ENCODE measurements at regions not wholly inside any gene's neighbourhood (a gene's known extent, or its start where the extent isn't known, plus 50 kb on each side); places are given as distances from the start of the nearest gene placed in this dataset.

- H2AFZ ChIP-seq (ENCODE audit: low read depth, low read length), result no peak overlapping the region
- TF ChIP-seq MXI1 (IDR thresholded peaks at IDR 0.05; ENCODE audit: low read depth, low read length) (no peak), SRF (CRISPR knock-in tag; IDR thresholded peaks at IDR 0.05) (no peak), ZNF551 (CRISPR knock-in tag; IDR thresholded peaks at IDR 0.05) (0 out of 2 replicates have a peak, but pooled peaks have one; percentile 3), THRAP3 (IDR thresholded peaks at IDR 0.05; ENCODE audit: borderline replicate concordance) (no peak), SREBF1 (IDR thresholded peaks at IDR 0.05; ENCODE audit: borderline replicate concordance, low read depth, low read length) (no peak), BCOR (IDR thresholded peaks at IDR 0.05) (no peak), MLLT1 (IDR thresholded peaks at IDR 0.05) (peak in 1 of 2 experiments; percentile 59; a peak in 1 of 4 replicates), NCOR1 (IDR thresholded peaks at IDR 0.05) (no peak), MCM7 (IDR thresholded peaks at IDR 0.05) (peak in 1 of 2 experiments; percentile 47; a peak in 1 of 4 replicates), OTX1 (CRISPR knock-in tag; IDR thresholded peaks at IDR 0.05) (0 out of 2 replicates have a peak, but pooled peaks have one; percentile 36), YBX1 (IDR thresholded peaks at IDR 0.05) (0 out of 2 replicates have a peak, but pooled peaks have one; percentile 73)
- TF ChIP-seq, protein P1, sequence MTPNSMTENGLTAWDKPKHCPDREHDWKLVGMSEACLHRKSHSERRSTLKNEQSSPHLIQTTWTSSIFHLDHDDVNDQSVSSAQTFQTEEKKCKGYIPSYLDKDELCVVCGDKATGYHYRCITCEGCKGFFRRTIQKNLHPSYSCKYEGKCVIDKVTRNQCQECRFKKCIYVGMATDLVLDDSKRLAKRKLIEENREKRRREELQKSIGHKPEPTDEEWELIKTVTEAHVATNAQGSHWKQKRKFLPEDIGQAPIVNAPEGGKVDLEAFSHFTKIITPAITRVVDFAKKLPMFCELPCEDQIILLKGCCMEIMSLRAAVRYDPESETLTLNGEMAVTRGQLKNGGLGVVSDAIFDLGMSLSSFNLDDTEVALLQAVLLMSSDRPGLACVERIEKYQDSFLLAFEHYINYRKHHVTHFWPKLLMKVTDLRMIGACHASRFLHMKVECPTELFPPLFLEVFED (CRISPR knock-in tag; conservative IDR thresholded peaks at IDR 0.05), result peak; percentile 90; the same call in 1 of the 2 replicates
- TF ChIP-seq, protein P2, sequence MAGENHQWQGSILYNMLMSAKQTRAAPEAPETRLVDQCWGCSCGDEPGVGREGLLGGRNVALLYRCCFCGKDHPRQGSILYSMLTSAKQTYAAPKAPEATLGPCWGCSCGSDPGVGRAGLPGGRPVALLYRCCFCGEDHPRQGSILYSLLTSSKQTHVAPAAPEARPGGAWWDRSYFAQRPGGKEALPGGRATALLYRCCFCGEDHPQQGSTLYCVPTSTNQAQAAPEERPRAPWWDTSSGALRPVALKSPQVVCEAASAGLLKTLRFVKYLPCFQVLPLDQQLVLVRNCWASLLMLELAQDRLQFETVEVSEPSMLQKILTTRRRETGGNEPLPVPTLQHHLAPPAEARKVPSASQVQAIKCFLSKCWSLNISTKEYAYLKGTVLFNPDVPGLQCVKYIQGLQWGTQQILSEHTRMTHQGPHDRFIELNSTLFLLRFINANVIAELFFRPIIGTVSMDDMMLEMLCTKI (IDR thresholded peaks at IDR 0.05; ENCODE audit: partially characterized antibody), result no peak
- TF ChIP-seq, protein P3, sequence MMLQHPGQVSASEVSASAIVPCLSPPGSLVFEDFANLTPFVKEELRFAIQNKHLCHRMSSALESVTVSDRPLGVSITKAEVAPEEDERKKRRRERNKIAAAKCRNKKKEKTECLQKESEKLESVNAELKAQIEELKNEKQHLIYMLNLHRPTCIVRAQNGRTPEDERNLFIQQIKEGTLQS (IDR thresholded peaks at IDR 0.05), result peak; percentile 68; the same call in 1 of the 2 replicates
- TF ChIP-seq, protein P3 (CRISPR knock-in tag; conservative IDR thresholded peaks at IDR 0.05), result no peak
- TF ChIP-seq, protein P4, sequence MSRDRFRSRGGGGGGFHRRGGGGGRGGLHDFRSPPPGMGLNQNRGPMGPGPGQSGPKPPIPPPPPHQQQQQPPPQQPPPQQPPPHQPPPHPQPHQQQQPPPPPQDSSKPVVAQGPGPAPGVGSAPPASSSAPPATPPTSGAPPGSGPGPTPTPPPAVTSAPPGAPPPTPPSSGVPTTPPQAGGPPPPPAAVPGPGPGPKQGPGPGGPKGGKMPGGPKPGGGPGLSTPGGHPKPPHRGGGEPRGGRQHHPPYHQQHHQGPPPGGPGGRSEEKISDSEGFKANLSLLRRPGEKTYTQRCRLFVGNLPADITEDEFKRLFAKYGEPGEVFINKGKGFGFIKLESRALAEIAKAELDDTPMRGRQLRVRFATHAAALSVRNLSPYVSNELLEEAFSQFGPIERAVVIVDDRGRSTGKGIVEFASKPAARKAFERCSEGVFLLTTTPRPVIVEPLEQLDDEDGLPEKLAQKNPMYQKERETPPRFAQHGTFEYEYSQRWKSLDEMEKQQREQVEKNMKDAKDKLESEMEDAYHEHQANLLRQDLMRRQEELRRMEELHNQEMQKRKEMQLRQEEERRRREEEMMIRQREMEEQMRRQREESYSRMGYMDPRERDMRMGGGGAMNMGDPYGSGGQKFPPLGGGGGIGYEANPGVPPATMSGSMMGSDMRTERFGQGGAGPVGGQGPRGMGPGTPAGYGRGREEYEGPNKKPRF (IDR thresholded peaks at IDR 0.05; ENCODE audit: low read depth, low read length), result no peak
- no peak for DNase-seq (ENCODE audit: extremely low read depth in 1 of 4, low spot score in 3 of 4)
These were observed 965.1 kb upstream of the MIR17HG start for GRCh38 chr13:90382425-90382824.

More at GRCh38 chr13:90382425-90382824, 965.1 kb upstream of the MIR17HG start:
- Histone ChIP-seq H3K9ac (ENCODE audit: insufficient read depth in 1 of 2, low read depth in 2 of 2, low read length in 2 of 2) (no peak overlapping the region), H3K36me3 (ENCODE audit: control insufficient read depth, insufficient read depth, low read length) (no peaks in the 10 kb centered on the region), H3K4me1 (replicated peaks in 1 of 2; ENCODE audit: control insufficient read depth in 2 of 2, insufficient read depth in 2 of 2, low read length in 2 of 2) (no peaks in the 10 kb centered on the region), H3K79me2 (ENCODE audit: control insufficient read depth, insufficient read depth, low read length) (no peaks in the 10 kb centered on the region), H3K27me3 (ENCODE audit: control insufficient read depth in 2 of 2, insufficient read depth in 2 of 2, low read length in 2 of 2) (no peaks in the 10 kb centered on the region), H3K9me1 (ENCODE audit: control insufficient read depth, insufficient read depth, low read length) (no peaks in the 10 kb centered on the region), H3K9me3 (replicated peaks; ENCODE audit: control insufficient read depth, insufficient read depth, low read depth, low read length) (0 out of 2 replicates have a peak, but pooled peaks cover 2% of the 10 kb centered on the region), H3K4me2 (ENCODE audit: insufficient read depth, low read length) (no peak overlapping the region), H3K27ac (ENCODE audit: extremely low read depth, low read depth, low read length) (no peak overlapping the region), H4K20me1 (replicated peaks; ENCODE audit: control insufficient read depth, insufficient read depth, low read length) (no peaks in the 10 kb centered on the region), H3K4me3 (no peak overlapping the region)
- FAIRE-seq, result no peak
- ChIA-PET CTCF (ENCODE audit: low intra/inter-chr PET ratio) (no interaction called here), POLR2A (no interaction called here)
- ATAC-seq, result no peak
- no TSS peak for BruUV-seq (replicated peaks)
- in situ Hi-C loops (cut with MboI), result no loop called here
- WGBS (ENCODE audit: insufficient coverage, low coverage, missing lambda C conversion rate), result 7% methylated on average over 1 of the region's 1 CpG
- intact Hi-C loops (cut with micrococcal nuclease), result no loop called here

Data from K562 (cell line).